ENCODE measurements at regions not wholly inside any gene's neighbourhood (a gene's known extent, or its start where the extent isn't known, plus 50 kb on each side); places are given as distances from the start of the nearest gene placed in this dataset.

DNA sequence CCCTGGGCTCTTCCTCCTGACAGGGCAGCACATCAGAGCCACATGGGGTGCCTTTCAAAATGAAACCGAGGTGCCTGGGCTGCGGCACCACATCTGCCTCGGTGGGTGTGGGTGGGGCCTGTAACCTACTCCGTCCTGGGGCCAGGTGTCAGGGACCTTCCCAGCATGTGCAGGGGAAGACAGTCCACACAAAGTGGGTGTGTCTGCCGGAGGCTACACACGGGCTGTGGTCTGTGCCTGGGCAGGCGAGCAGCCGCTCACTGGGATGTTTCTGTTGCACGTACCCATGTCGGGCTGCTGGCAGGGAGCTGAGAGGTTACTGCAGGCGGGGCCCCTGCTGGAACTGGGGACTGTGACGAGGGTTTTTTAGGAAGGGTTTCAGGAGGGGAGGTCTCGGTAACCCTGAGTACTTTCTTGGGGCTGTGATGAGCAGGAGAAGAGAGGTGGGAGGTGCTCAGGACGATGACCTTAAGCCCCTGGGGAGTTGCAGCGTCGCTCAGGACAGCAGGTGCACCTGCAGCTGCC lies 351.2 kb downstream of the SEC14L1 start:
- DNase-seq, result no peak

- DNase-seq, result no peak
Measured at GRCh38 chr17:77492446-77493237, 351.9 kb downstream of the SEC14L1 start.

DNA sequence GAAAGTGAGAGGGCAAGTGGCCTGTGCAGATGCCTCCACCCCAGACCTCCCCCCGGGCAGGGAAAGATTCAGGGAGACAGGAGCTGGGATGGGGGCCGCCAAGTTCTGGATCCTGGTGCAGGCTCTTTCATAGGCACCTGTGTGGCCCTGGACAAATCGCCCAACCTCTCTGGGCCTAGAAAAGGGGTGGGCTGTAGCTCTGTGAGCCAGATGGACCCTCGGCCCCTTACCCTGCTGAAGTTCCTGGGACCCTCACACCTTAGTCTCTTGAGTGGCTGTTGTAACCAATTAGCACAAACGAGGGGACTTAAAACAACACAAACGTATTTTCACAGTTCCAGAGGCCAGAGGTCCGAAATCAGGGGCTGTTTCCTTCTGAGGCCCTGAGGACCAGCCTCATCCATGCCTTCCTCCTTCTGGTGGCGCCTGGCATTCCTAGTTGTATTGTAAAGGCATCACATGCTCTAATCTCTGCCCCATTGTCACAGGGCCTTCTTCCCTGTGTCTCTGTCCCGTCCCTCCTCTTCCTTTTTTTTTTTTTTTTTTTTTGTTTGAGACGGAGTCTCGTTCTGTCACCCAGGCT lies 352.6 kb downstream of the SEC14L1 start:
- DNase-seq, result no peak

GRCh38 chr17:77493901-77494663 lies 353.3 kb downstream of the SEC14L1 start:
- DNase-seq, result no peak

- peak; percentile 43 for DNase-seq
Measured at GRCh38 chr17:77494664-77495435, 354.1 kb downstream of the SEC14L1 start.

DNA sequence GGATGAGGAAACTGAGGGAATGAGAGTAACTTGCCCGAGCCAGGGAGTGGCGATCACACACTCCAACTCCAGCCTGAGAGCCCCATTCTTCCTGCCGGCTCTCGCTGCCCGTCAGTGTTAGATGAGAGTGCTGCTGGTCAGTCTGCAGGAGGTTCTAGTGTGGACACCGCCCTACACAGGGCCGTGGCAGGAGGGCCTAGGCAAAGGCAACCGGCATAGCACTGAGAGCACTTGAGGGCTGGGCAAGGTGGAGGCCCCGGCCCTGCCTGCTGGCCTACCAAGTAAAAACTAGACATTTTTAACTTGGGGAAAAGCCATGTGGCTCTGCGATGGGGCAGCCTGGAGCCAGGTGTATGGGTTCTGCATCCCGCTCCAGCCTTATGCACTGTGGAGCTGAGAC lies 354.8 kb downstream of the SEC14L1 start:
- no peak for DNase-seq

GRCh38 chr17:77496401-77496801 lies 355.6 kb downstream of the SEC14L1 start:
- DNase-seq, result no peak

DNA sequence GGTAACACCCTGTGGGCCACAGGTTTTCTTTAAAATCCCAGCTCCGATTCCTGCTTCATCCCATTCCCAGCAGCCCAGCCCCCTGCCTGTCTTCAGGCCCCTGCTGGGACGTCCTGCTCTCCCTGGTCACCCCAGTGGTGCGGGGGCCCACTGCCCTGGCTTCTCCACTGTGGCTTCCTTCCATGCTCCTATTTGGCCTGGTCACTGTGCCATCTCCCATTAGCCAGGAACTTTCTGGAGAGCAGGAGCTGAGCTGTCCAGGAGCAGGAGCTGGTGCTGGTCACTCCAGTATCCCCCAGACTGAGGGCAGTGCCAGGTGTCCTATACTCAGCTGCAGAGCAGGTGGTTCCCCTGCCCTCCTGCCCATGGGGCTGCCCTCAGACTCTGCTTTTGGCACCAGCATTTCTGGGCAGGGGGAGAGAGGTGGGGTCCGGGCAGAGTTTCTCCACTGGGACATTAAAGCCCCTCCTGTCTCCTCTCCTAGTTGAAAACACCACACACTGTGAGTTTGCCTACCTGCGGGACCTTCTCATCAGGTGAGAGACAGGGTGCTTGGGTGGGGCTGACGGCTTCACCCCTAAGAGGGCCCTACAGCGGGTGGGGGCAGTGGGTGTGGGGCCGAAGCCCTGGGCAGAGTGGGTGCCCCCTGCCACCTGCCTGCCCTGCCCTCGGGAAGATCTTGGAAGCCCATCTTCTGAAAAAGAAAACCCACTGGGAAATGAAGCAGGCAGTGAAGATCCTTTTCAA lies 356.2 kb downstream of the SEC14L1 start:
- DNase-seq, result no peak

DNA sequence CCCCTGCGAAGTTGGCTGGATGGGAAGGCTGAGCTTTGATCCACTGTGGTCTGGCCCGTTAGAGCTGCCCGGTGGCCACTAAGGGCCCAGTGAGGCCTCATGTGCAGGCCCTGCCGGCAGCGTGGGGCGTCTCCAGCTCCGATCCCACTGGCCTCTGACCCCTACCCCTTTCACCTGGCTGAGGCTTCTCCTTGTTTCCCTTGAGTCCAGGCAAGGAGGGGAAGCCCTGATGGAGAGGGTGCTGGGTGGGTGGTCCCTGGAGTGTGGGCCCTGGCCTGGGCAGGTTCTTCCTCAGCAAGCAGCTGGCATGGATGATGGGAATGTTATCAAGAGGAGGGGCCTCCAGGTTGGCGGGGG lies 356.8 kb downstream of the SEC14L1 start:
- DNase-seq, result no peak

GRCh38 chr17:77498091-77498741 lies 357.4 kb downstream of the SEC14L1 start:
- DNase-seq, result no peak

GRCh38 chr17:77498791-77499698 lies 358.3 kb downstream of the SEC14L1 start:
- no peak for DNase-seq

GRCh38 chr17:77499699-77500435 lies 359.1 kb downstream of the SEC14L1 start:
- no peak for DNase-seq

GRCh38 chr17:77501101-77501566 lies 360.4 kb downstream of the SEC14L1 start:
- DNase-seq, result no peak

DNA sequence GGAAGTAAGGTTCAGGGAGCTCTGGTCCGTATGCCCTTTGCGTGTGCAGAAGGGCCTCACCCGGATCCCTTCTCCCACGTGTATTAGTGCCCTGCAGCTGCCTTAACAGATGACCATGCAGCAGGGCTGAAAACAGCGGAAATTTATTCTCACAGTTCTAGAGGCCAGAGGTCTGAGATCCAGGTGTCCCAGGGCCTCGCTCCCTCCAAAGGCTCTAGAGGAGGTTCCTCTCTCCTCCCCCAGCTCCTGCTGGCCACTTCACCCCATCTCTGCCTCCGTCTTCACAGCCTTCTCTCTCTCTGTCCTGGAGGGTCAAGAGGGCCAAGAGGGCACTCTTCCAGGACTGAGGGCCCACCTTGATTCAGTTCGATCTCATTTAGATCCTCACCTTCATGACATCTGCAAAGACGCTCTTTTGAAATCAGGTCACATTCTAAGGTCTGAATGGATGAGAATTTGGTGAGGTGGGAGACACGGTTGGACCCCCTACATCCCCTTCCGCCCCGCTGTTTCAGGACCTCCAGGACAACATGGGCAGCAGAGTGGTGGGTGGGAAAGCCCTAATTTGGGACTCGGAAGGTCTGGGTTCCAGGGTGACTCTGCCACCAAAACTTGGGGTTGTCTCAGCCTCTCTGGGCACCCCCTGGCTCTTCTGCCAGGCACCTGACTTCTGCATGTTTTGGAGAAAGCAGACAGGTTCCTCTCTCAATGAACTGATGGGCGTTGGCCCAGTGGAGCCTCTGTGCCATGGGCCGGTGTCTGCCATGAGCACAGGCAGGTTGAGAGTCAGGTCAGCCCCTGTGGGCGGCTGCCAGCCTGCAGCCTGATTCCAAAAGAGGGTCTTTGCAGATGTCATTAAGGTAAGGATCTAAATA lies 361.2 kb downstream of the SEC14L1 start:
- DNase-seq, result no peak

GRCh38 chr17:77502626-77503292 lies 362.0 kb downstream of the SEC14L1 start:
- DNase-seq, result no peak

GRCh38 chr17:77503293-77503655 lies 362.5 kb downstream of the SEC14L1 start:
- DNase-seq, result no peak

- DNase-seq, result no peak
Measured at GRCh38 chr17:77503916-77504651, 363.3 kb downstream of the SEC14L1 start.

All from occipital lobe (tissue), 1 donor.